ENCODE measurements at regions not wholly inside any gene's neighbourhood (a gene's known extent, or its start where the extent isn't known, plus 50 kb on each side); places are given as distances from the start of the nearest gene placed in this dataset.
"Not testable (repeated sequence)": the region's sequence is repeated elsewhere in the genome, so short reads cannot be mapped to it uniquely, and the experiment has no call there.

DNA sequence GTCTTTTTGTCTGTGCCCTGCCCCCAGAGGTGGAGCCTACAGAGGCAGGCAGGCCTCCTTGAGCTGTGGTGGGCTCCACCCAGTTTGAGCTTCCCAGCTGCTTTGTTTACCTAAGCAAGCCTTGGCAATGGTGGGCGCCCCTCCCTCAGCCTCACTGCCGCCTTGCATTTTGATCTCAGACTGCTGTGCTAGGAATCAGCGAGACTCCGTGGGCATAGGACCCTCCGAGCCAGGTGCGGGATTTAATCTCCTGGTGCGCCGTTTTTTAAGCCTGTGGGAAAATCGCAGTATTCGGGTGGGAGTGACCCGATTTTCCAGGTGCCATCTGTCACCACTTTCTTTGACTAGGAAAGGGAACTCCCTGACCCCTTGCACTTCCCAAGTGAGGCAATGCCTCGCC, 682.7 kb upstream of the ANO3 start:
- TF ChIP-seq NR1H2, PRRX2, CREB1, MAX (CRISPR knock-in tag; IDR thresholded peaks at IDR 0.05): not testable (repeated sequence)
- TF ChIP-seq, protein P1, sequence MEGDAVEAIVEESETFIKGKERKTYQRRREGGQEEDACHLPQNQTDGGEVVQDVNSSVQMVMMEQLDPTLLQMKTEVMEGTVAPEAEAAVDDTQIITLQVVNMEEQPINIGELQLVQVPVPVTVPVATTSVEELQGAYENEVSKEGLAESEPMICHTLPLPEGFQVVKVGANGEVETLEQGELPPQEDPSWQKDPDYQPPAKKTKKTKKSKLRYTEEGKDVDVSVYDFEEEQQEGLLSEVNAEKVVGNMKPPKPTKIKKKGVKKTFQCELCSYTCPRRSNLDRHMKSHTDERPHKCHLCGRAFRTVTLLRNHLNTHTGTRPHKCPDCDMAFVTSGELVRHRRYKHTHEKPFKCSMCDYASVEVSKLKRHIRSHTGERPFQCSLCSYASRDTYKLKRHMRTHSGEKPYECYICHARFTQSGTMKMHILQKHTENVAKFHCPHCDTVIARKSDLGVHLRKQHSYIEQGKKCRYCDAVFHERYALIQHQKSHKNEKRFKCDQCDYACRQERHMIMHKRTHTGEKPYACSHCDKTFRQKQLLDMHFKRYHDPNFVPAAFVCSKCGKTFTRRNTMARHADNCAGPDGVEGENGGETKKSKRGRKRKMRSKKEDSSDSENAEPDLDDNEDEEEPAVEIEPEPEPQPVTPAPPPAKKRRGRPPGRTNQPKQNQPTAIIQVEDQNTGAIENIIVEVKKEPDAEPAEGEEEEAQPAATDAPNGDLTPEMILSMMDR (IDR thresholded peaks at IDR 0.05): not testable (repeated sequence)
- TF ChIP-seq, protein P2, sequence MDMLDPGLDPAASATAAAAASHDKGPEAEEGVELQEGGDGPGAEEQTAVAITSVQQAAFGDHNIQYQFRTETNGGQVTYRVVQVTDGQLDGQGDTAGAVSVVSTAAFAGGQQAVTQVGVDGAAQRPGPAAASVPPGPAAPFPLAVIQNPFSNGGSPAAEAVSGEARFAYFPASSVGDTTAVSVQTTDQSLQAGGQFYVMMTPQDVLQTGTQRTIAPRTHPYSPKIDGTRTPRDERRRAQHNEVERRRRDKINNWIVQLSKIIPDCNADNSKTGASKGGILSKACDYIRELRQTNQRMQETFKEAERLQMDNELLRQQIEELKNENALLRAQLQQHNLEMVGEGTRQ (CRISPR knock-in tag; IDR thresholded peaks at IDR 0.05): not testable (repeated sequence)
